GM10248 (cell line): ENCODE measurements at regions not wholly inside any gene's neighbourhood (a gene's known extent, or its start where the extent isn't known, plus 50 kb on each side); places are given as distances from the start of the nearest gene placed in this dataset.

Experiments
- CTCF ChIA-PET: fragments of 300-600 bp; sonication (Branson Sonifier 250); formaldehyde crosslinking; extraction: SDS; loops from one replicate; lab custom pipeline; 2021; ENCODE audit warnings: antibody characterized with exemption; lab: Yijun Ruan, JAX
- POLR2A ChIA-PET: fragments of 350-650 bp; sonication (Branson Sonifier 250); formaldehyde crosslinking; extraction: SDS; loops from one replicate; lab custom pipeline; 2020; ENCODE audit warnings: antibody characterized with exemption; lab: Yijun Ruan, JAX
- DNase-seq: peaks from one replicate; pipeline ENCODE4 v3.0.0; 2012; ENCODE audit errors: extremely low spot score
- CTCF ChIP-seq: IDR thresholded peaks from 2 replicates; pipeline ENCODE4 v1.5.1; 2012; ENCODE audit warnings: mild to moderate bottlenecking, low read depth; ENCODE audit errors: extremely low read depth, missing control alignments, control extremely low read depth

- ChIA-PET POLR2A (no interaction called here), CTCF (no interaction called here)
- DNase-seq: no peak
- no peak for TF ChIP-seq CTCF
Measured at GRCh38 chr22:22981670-22982571, 88.4 kb upstream of the GNAZ start.

GRCh38 chr22:22982616-22983015, 87.7 kb upstream of the GNAZ start:
- no peak for DNase-seq
- no peak for TF ChIP-seq CTCF
- CTCF ChIA-PET: no interaction called here
- POLR2A ChIA-PET: no interaction called here

GRCh38 chr22:22983123-22983522, 87.2 kb upstream of the GNAZ start:
- no peak for TF ChIP-seq CTCF
- ChIA-PET POLR2A (no interaction called here), CTCF (no interaction called here)

GRCh38 chr22:22983816-22984215, 86.5 kb upstream of the GNAZ start:
- ChIA-PET POLR2A (no interaction called here), CTCF (no interaction called here)
- DNase-seq: no peak
- no peak for TF ChIP-seq CTCF

More at GRCh38 chr22:22983123-22983522, 87.2 kb upstream of the GNAZ start:
- DNase-seq: no peak

DNA sequence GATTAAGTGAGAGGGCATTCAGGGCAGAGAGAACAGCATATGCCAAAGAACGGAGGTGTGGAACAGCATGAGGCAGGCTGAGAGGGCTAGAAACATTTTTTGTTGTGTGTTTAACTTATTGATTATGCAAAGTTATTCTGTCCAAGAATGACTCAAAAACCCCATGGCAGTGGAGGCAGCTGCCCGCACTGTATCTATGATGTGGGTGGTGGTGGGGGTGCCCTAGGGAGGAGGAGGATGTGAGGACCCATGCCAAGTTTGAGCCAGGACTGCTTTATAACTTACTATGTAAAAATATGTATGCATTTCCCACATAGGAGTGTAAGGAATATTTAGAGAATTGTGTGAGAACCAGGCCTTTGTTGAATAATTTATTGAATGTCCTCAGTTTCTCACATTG, 85.4 kb upstream of the GNAZ start:
- DNase-seq: no peak
- CTCF ChIA-PET: no interaction called here
- POLR2A ChIA-PET: no interaction called here
- no peak for TF ChIP-seq CTCF

- ChIA-PET POLR2A (no interaction called here), CTCF (interaction anchor here (1.0 kb wide), 1 partner anchor 39 kb away, joined by 3 read pairs; no protein-coding TSS in a partner anchor)
- TF ChIP-seq CTCF: no peak
- no peak for DNase-seq
Measured at GRCh38 chr22:22986008-22986407, 84.3 kb upstream of the GNAZ start.

- CTCF ChIA-PET: interaction anchor here (1.0 kb wide), 1 partner anchor 38 kb away, joined by 3 read pairs; no protein-coding TSS in a partner anchor
- TF ChIP-seq CTCF: no peak
- POLR2A ChIA-PET: no interaction called here
- DNase-seq: no peak
Measured at GRCh38 chr22:22986640-22987039, 83.7 kb upstream of the GNAZ start.
